ENCODE measurements at regions not wholly inside any gene's neighbourhood (a gene's known extent, or its start where the extent isn't known, plus 50 kb on each side); places are given as distances from the start of the nearest gene placed in this dataset.

- TF ChIP-seq, protein P1, sequence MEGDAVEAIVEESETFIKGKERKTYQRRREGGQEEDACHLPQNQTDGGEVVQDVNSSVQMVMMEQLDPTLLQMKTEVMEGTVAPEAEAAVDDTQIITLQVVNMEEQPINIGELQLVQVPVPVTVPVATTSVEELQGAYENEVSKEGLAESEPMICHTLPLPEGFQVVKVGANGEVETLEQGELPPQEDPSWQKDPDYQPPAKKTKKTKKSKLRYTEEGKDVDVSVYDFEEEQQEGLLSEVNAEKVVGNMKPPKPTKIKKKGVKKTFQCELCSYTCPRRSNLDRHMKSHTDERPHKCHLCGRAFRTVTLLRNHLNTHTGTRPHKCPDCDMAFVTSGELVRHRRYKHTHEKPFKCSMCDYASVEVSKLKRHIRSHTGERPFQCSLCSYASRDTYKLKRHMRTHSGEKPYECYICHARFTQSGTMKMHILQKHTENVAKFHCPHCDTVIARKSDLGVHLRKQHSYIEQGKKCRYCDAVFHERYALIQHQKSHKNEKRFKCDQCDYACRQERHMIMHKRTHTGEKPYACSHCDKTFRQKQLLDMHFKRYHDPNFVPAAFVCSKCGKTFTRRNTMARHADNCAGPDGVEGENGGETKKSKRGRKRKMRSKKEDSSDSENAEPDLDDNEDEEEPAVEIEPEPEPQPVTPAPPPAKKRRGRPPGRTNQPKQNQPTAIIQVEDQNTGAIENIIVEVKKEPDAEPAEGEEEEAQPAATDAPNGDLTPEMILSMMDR (IDR thresholded peaks at IDR 0.05; ENCODE audit: insufficient read depth, low read length, poor library complexity, severe bottlenecking), result no peak
- Histone ChIP-seq H3K27me3 (replicated peaks; ENCODE audit: control insufficient read depth, insufficient read depth, low read length) (no peaks in the 10 kb centered on the region), H3K4me3 (replicated peaks; ENCODE audit: low read depth, low read length) (no peak overlapping the region), H3K36me3 (ENCODE audit: control insufficient read depth, insufficient read depth, low read length) (no peaks in the 10 kb centered on the region)
- DNase-seq (ENCODE audit: extremely low read depth, insufficient read length), result no peak
Observed at GRCh38 chr5:39977066-39977655, 552.4 kb upstream of the DAB2 start.

- Histone ChIP-seq H3K4me3 (replicated peaks; ENCODE audit: low read depth, low read length) (no peak overlapping the region), H3K36me3 (ENCODE audit: control insufficient read depth, insufficient read depth, low read length) (no peaks in the 10 kb centered on the region), H3K27me3 (replicated peaks; ENCODE audit: control insufficient read depth, insufficient read depth, low read length) (no peaks in the 10 kb centered on the region)
- TF ChIP-seq, protein P1 (IDR thresholded peaks at IDR 0.05; ENCODE audit: insufficient read depth, low read length, poor library complexity, severe bottlenecking), result no peak
- no peak for DNase-seq (ENCODE audit: extremely low read depth, insufficient read length)
Observed at GRCh38 chr5:39970117-39970798, 545.5 kb upstream of the DAB2 start.

GRCh38 chr5:39968381-39968780 is 543.6 kb upstream of the DAB2 start:
- TF ChIP-seq, protein P1 (IDR thresholded peaks at IDR 0.05; ENCODE audit: insufficient read depth, low read length, poor library complexity, severe bottlenecking), result no peak
- Histone ChIP-seq H3K27me3 (replicated peaks; ENCODE audit: control insufficient read depth, insufficient read depth, low read length) (no peaks in the 10 kb centered on the region), H3K4me3 (replicated peaks; ENCODE audit: low read depth, low read length) (no peak overlapping the region), H3K36me3 (ENCODE audit: control insufficient read depth, insufficient read depth, low read length) (no peaks in the 10 kb centered on the region)
- DNase-seq (ENCODE audit: extremely low read depth, insufficient read length), result no peak

GRCh38 chr5:39955156-39955555 is 530.4 kb upstream of the DAB2 start:
- no peak for DNase-seq (ENCODE audit: extremely low read depth, insufficient read length)
- Histone ChIP-seq H3K4me3 (replicated peaks; ENCODE audit: low read depth, low read length) (no peak overlapping the region), H3K27me3 (replicated peaks; ENCODE audit: control insufficient read depth, insufficient read depth, low read length) (no peaks in the 10 kb centered on the region), H3K36me3 (ENCODE audit: control insufficient read depth, insufficient read depth, low read length) (no peaks in the 10 kb centered on the region)
- TF ChIP-seq, protein P1 (IDR thresholded peaks at IDR 0.05; ENCODE audit: insufficient read depth, low read length, poor library complexity, severe bottlenecking), result no peak

GRCh38 chr5:39951070-39951469 is 526.3 kb upstream of the DAB2 start:
- Histone ChIP-seq H3K27me3 (replicated peaks; ENCODE audit: control insufficient read depth, insufficient read depth, low read length) (no peaks in the 10 kb centered on the region; the same call in 1 of the 2 replicates), H3K4me3 (replicated peaks; ENCODE audit: low read depth, low read length) (no peak overlapping the region), H3K36me3 (ENCODE audit: control insufficient read depth, insufficient read depth, low read length) (no peaks in the 10 kb centered on the region)
- DNase-seq (ENCODE audit: extremely low read depth, insufficient read length), result no peak
- TF ChIP-seq, protein P1 (IDR thresholded peaks at IDR 0.05; ENCODE audit: insufficient read depth, low read length, poor library complexity, severe bottlenecking), result no peak
